GM19238 (cell line): ENCODE measurements at regions not wholly inside any gene's neighbourhood (a gene's known extent, or its start where the extent isn't known, plus 50 kb on each side); places are given as distances from the start of the nearest gene placed in this dataset.

ENCODE experiments used
- DNase-seq: peaks from one replicate; pipeline ENCODE4 v3.0.0; 2011; ENCODE audit warnings: low spot score; ENCODE audit not compliant: insufficient read length

DNA sequence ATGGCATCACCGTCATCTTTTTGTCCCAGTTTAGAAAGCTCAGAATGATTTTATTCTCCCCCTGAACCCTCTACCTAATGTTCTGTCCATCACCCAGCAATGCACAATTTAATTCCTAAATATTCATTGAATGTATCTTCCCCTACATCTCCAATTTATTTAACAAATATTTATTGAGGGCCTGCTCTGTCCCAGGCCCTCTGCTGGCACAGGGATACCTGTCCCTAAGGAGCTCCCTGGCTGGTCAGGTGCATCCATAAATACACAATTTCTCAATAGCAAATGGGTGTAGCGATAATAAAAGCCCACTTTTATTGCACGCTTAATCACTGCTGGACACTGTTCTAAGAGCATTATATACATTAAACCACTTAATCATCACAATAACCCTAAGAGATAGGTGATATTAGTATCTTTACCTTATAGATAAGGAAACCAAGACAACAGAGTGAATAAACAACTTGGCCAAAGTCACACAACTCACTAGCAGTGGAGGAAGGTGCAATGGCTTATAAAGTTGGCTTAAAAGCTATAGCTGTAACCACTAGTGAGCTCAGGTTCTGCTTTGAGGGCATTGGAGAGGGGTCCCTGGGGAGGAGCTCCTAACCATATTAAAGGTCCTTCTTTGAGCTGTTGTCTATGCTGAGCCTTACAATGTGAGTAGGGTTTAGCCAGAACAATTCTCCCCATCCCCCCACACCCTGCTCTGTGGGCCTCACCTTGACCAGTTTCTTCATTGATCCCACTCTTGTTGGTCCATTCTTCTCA is 126.3 kb upstream of the JUN start:
- DNase-seq: no peak

DNA sequence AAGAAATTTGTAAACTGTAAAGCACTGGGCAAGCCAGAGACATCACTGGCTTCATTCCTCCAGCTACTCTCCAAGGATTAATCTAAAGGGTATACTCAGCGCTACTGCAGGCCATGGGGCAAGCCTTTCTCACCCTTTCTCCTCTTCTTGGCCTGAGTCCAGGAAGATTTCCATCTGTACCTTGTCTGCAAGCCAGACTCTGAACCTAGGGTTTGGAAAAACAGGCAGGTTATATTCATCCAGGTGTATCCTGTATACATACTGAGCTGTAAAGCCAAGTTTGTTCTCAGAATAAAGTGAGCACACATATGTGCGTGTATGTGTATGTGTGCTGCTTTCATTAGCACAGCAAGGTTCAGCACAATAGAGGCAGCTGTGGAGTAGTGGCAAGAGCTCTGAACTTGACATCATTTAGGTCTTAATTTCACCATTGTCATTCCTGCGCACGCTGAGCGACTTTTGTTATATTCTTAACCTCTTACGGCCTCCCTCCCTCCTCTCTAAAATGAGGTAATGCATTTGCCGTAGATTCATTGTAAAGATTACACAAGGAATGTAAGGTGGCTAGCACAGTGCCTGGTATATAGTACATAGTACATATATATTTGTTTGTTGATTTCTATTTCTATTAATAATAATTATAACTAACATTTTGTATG is 128.1 kb upstream of the JUN start:
- no peak for DNase-seq

DNA sequence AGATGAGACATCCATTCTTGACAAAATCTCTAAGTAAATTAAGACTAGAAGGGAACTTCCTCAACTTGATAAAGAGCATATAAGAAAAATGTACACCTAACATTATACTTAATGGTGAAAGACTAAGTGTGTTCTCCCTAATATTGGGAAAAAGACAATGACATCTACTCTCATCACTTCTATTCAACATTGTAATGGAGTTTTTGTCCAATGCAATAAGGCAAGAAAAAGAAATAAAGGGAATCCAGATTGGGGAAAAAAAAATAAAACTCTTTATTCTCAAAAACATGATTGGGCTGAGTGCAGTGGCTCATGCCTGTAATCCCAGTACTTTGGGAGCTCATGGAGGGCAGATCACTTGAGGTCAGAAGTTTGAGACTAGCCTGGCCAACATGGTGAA is 131.1 kb upstream of the JUN start:
- DNase-seq: no peak

DNA sequence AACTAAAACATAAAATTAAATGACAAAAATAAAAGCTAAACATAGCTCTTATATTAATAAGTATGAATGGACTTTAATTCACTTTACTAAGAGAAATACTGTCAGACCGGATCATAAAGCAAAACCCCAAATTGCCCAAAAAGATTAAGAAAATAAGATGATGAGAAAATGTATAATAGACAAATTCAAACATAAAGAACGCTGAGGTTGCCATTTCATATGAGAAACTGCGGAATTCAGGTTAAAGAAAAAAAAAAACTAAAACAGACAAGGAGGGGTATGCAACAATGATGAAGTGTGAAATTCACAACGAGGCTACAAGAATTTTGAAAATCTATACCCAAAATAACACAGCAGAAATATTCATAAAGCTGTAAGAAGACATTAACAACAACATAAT is 133.6 kb upstream of the JUN start:
- DNase-seq: no peak

DNA sequence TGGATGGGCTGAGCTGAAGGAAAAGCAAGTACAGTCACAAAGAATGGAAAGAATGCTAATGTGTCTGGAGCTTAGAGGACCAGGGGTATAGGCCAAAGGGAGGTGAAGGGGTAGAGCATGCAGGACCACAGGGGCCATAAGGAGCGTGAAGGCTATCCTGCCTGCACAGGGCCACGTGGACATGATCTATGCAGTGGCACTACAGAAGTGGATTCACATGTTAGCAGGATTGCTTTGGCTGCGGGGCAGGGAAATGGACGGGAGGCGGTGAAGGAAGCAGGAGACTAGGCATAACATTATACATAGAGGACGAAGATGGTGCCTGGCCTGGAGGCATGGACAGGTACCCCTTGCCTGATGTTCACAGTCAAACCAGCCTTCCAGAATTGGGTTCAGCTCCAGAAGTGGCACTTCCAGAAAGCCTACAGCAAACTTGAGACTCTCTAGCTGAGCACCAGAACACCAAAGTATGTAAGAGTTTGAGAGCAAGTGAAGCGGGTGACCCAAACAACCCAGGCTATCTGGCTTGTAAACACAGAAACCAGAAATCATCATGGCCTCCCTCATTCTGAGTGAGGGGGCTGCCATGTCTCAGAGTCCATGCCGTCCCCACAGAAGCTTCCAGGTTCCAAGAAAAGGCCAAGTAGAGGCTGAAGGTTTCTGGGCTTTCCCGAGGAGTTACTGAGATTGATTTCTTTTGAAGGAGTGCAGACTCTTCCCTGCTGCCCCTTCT is 135.5 kb upstream of the JUN start:
- DNase-seq: no peak

DNA sequence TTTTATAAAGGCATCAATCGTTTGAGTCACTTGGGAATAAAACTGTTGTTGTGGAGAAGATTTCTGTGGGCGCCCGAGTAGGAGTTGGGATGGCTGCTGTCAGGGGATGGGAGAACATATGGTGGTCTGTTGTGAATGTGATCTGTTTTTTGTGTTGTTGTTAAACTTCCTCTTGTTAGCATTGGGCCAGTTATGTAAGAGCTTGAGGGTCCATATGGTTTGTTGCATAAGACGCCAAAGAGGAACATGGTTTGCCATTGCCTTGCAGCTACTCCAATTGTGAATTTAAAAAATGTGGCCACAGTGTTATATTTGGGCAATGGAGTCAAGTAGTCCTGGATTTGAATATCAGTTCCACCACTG is 136.1 kb upstream of the JUN start:
- DNase-seq: no peak

DNA sequence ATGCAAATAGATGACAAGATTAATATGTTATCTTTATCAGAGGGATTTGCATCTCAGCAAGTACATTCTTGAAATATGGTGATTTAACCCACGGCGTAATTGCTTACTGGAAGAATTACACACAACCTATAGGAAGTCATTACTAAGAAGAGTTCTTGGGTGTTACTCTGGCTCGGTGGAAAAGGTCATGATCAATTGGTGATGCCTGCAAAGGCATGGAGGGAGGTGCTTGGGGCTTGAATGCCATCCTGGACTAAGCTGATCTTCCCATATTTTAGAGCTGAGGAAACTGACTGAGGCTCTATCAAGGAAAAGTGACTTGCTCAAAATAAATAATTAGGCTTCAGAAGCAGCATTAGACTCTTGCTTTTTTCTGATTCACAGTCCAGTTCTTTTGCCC is 137.5 kb upstream of the JUN start:
- DNase-seq: no peak

DNA sequence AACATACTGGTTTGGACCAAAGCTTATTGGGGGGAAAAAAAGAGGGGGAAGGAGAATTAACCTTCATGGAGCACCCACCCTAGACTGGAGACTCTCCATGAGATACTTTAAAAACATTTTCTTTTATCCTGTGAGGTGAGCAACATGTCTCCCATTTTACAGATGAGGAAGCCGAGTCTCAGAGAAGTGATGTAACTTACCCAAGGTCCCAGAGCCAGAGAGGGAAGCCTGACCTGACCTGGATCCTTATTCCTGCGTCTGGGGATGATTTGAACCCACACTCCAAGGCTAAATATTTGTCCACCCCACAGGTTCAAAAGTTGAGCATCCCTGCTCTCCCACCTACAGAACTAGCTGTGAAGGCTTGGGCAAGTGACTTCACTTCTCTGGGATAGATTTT is 137.9 kb upstream of the JUN start:
- DNase-seq: no peak

DNA sequence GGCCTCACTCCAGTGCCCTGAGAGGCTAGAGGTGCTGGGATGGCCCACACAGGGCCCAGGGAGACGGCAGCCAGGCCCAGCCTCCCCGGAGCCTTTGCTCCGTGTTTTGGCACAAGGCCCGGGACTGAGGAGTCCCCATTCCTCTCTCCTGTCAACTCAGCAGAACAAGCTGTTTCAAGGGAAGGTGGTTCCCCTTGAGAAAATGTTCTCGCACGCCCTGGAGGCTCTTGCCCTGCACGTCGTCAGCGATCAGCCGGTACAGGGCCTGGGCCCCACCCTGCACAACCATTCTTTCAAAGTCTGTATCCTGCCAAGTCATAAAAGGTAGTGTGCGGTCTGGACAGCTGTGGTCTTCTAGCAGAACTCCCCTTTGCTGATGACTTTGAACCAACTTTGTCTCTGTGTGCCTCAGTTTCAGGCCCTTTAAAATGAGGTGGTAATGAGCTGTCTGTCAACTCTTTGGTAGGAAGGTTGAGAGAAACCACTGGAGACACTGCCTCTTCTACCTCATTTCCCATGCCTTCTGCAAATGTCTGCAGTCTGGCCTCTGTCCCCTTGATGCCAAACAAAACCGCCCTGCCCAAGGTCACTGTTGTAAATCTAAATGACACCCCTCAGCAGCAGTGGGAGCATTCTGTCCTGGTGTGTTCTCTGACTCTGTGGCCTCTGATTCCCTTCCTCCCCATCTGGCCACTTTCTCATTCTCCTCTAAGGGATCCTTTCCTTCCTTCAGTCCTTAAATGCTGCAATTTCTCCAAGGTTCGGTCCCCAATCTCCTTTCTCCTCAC is 138.6 kb upstream of the JUN start:
- peak; percentile 27 for DNase-seq

DNA sequence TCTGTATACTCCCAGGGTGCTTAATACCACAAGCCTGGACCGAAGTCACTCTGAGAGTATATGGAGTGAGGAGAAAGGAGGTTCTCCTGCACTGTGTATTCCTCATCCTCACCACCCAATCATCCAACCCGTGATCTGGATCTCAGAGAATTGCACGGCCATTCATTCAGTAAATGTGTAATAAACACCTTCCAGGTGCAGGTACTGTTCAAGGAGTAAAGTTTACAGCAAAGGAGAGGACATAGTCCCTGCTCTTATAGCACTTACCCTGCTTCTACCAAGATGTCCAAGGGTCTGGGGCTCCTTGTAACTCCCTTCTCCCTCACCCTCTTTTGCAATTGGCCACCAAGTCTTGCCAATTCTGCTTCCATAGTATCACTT is 139.2 kb upstream of the JUN start:
- no peak for DNase-seq

DNA sequence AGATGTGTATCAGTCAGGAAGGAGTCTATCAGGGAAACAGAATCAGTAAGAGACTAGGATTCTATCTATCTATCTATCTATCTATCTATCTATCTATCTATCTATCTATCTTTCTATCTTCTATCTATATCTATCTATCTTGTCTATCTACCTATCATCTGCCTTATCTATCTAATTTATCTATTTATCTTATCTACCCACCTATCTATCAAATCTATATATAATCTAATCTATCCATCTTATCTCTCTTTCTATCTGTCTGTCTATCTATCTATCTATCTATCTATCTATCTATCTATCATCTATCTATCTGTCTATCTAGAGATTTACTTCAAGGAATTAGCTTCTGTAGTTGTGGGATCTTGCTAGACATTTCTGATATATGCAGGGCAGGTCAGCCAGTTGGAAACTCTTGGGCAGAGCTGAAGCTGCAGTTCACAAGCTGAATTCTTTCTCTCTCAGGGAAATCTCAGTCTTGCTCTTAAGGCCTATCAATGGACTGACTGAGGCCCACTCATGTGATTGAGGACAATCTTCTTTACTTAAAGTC is 140.2 kb upstream of the JUN start:
- DNase-seq: no peak

DNA sequence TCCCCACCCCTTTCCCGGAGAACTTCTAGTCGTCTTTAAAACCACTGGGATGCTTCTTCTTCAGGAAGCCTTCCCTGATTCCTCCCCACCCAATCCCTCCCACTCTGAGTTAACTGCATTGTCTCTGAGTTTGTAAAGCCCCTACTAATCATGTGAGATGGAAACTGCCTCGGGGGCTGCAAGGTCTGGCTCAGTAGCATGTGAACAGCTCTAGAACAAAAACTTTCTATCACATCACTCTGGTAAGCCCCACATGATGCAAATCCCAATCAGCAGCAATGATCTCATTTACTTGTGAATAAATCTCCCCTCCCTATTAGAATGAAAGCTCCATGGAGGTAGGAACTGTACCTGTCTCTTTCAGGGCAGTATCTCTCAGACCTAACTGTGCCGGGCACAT is 141.0 kb upstream of the JUN start:
- DNase-seq: no peak

DNA sequence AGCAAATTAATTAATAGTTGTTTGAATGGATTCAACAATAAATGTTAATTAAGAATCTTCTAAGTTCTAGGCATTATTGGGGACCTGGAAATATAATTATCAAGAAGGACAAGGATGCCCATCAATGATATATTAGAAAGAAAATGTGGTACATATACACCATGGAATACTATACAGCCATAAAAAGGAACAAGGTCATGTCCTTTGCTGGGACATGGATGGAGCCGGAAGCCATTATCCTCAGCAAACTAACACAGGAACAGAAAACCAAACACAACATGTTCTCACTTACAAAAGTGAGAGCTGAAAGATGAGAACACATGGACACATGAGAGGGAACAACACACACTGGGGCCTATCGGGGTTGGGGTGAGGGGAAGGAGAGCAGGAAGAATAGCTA is 141.4 kb upstream of the JUN start:
- no peak for DNase-seq

DNA sequence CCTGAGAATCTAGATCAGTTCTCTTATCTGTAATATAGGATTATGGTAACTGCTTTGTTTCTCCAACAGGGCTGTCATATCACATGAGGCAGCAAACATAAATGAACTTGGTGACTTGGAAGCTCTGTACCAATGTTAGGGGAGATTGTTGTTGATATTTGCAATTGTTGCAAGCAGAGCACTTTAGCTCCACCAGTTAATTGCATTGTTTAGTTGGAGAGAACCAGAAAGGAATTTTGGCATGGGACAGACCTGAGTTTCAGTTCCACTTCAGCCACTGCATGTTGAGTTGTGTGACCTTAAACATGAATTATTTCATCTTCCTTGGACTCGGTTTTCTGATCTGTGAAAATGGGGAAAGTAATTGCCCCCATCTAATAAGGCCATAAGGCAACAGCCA is 142.3 kb upstream of the JUN start:
- no peak for DNase-seq

DNA sequence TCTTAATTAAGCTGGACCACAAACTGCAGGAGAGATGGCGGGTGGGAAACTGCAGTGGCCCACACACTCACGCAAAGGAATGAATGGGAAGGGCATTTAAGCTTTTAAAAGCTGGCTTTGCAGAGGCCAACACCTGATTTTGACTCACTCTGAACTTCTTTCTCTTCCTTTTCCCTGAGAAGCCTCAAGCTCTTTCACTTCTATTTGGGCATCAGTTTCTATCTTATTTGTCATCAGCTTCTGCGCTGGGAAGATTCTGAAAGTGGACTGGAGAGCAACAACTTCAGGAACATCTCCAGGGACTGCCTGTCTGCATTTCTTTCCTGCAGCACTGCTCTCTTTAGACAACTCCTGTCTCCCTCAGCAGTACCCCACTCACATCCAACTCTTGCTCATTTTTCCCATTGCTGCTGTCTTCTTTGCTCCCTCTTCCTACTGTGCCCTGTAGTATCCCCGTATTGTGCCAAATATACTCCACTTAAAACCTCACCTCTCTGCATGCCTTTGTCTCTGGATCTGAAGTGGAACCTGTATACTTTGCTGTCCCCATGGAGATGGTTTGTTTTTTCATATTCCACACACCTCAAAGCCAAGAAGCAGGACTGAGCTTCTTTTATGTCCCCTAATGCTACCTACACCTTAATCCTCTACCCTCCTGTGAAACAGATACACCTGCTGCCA is 143.3 kb upstream of the JUN start:
- no peak for DNase-seq

DNA sequence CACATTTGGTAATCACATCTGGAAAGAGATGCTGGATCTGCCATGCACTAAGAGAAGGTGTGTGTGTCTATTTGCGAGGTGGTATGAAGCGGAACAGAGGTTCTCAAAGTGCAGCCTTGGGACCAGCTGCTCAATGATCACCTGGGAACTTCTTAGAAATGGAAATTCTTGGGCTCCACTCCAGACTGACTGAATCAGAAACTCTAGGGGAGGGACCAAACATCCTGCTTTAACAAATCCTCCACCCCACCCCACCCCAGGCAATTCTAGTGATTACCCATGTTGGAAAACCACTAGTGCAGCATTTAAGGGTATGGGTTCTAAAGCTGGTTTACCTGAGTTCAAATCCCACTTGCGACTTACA is 143.9 kb upstream of the JUN start:
- DNase-seq: no peak

DNA sequence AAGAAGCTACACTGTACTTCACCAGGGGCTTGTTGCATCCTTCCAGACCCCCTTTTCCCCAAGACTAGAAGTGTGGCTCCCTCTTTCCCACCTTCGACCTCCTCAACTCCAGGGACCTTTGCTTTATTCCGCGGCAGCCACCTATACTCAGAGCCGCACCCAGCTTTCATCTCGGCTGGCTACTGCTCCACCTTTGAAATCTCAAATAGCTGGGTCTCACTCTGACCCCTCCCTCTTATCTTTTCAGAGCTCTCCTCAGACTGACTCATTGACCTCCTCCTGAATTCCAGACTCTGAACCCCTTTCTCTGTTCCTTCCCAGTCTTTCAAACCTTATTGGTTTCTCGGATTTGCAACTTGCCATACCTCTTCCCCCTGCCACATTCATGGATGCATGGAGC is 144.7 kb upstream of the JUN start:
- no peak for DNase-seq

DNA sequence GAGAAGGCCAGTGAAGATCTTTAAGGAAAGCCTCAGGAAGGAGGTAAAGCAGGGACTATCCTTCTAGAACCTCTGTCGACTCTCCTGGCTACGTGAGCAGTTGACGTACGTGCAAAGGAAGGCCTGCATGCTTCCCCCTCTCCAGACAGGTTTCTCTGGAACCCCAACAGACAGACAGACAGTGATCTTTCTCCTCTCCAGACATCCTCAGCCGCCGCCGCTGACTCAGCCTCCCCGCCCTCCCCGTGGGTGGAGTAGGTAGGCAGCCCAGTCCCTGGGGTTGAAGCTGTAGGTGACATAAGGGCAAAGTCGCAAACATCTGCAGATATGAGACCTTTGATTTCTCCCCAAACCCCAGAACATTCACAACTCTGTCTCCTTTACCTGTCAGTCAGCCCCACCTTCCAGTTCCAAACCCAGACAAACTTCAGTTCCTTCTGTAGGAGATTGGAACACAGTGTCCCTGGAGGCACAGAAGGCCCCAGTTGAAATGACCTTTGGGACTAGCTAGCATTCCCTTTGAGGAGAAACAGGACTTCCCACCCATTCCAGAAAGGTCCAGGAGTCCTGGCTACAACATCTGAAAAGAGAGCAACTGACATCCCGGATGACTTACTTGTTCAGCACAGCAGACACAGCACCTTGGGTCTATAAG is 146.0 kb upstream of the JUN start:
- DNase-seq: no peak

DNA sequence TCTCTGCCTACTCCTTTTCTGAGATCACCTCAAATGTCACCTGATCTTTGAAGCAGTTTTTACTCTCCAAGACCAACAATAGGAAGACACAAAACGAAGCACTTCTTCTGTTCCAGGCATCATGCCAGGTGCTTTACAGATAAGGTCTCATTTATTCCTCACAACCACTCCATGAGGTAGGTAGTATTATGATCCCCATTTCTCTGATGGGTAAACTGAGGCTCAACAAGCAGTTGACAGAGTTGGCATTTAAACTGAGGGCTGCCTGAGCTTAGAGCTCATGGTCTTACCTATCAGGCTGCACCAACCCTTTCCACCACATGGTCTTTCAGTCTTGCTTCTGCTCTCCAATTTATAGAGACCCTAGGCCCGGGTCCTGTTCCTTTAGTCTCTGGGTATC is 147.2 kb upstream of the JUN start:
- no peak for DNase-seq

DNA sequence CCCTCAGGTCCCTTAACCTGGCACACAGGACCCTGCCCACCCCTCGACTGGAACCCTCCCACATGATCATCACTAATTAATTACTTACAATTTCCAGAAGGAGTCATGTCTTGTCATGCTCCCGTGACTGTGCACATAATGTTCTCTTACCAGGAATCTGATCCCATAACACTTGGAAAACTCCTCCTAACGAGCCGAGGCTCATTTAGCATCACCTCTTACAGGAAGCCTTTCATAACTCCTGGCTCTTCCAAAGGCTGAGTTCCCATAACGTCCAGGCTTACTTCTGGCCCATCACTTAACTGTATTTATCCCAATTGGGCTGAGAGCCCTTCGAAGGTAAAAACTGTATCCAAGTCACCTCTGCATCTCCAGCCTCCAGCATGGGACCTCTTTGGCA is 147.9 kb upstream of the JUN start:
- DNase-seq: no peak
